Gastroesophageal sphincter (tissue), 3 donors: ENCODE measurements at regions not wholly inside any gene's neighbourhood (a gene's known extent, or its start where the extent isn't known, plus 50 kb on each side); places are given as distances from the start of the nearest gene placed in this dataset.

ENCODE experiments used
- EP300 ChIP-seq: sonication (generic); formaldehyde crosslinking; IDR thresholded peaks from one replicate; pipeline ENCODE4 v1.6.1; 2017; ENCODE audit warnings: antibody characterized with exemption, mild to moderate bottlenecking
- TF ChIP-seq, protein P1 (sequence below), 4 experiments: fragments of 200-600 bp in 2 of 4; fragments of 450-650 bp in 2 of 4; sonication (generic) in 1 of 4; IDR thresholded peaks; one replicate each; pipeline ENCODE4 v1.5.1; 2017 to 2019; ENCODE audit warnings: antibody characterized with exemption in 4 of 4, mild to moderate bottlenecking in 2 of 4, moderate library complexity in 2 of 4

DNA sequence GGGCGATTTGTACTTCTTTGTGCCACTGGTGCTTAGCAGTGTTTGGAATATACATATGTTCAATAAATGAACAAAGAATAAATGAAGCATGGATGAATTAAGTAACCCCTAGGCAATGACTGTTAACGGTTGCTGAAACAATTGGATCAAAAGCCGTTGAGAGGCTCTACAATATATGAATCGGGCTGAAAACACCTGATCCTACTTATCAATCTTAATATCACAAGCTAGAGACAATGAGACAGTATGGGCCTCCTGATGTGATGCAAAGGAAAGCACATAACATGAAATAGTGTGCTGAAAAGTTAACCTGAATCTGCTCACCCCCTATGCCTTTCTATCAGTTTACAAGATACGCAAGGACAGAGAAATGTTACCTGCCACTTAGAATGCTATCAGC is 410.3 kb upstream of the RGMB start:
- TF ChIP-seq, protein P1, sequence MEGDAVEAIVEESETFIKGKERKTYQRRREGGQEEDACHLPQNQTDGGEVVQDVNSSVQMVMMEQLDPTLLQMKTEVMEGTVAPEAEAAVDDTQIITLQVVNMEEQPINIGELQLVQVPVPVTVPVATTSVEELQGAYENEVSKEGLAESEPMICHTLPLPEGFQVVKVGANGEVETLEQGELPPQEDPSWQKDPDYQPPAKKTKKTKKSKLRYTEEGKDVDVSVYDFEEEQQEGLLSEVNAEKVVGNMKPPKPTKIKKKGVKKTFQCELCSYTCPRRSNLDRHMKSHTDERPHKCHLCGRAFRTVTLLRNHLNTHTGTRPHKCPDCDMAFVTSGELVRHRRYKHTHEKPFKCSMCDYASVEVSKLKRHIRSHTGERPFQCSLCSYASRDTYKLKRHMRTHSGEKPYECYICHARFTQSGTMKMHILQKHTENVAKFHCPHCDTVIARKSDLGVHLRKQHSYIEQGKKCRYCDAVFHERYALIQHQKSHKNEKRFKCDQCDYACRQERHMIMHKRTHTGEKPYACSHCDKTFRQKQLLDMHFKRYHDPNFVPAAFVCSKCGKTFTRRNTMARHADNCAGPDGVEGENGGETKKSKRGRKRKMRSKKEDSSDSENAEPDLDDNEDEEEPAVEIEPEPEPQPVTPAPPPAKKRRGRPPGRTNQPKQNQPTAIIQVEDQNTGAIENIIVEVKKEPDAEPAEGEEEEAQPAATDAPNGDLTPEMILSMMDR (IDR thresholded peaks at IDR 0.05), result no peak
- TF ChIP-seq EP300, result no peak
